GM18517 (cell line): ENCODE measurements at regions not wholly inside any gene's neighbourhood (a gene's known extent, or its start where the extent isn't known, plus 50 kb on each side); places are given as distances from the start of the nearest gene placed in this dataset.
"Not testable (repeated sequence)": the region's sequence is repeated elsewhere in the genome, so short reads cannot be mapped to it uniquely, and the experiment has no call there.

Experiments
- ATAC-seq: cut with Tn5 transposase; IDR thresholded peaks from one replicate; pipeline ENCODE4 v1.9.1; 2021; ENCODE audit warnings: mild to moderate bottlenecking, moderate library complexity; ENCODE audit not compliant: unreplicated experiment

GRCh38 chr5:57727591-57727990 is 245.0 kb upstream of the ACTBL2 start:
- ATAC-seq: no peak

- ATAC-seq: no peak
Measured at GRCh38 chr5:57725658-57726504, 243.3 kb upstream of the ACTBL2 start.

GRCh38 chr5:57724836-57725235 is 242.2 kb upstream of the ACTBL2 start:
- ATAC-seq: no peak

- no peak for ATAC-seq
Measured at GRCh38 chr5:57721226-57721625, 238.6 kb upstream of the ACTBL2 start.

- ATAC-seq: no peak
Measured at GRCh38 chr5:57720656-57721055, 238.0 kb upstream of the ACTBL2 start.

- no peak for ATAC-seq
Measured at GRCh38 chr5:57719216-57719615, 236.6 kb upstream of the ACTBL2 start.

- no peak for ATAC-seq
Measured at GRCh38 chr5:57718155-57718554, 235.5 kb upstream of the ACTBL2 start.

GRCh38 chr5:57717555-57717954 is 234.9 kb upstream of the ACTBL2 start:
- ATAC-seq: no peak

- no peak for ATAC-seq
Measured at GRCh38 chr5:57716661-57717060, 234.1 kb upstream of the ACTBL2 start.

GRCh38 chr5:57715296-57715695 is 232.7 kb upstream of the ACTBL2 start:
- ATAC-seq: no peak

- ATAC-seq: not testable (repeated sequence)
Measured at GRCh38 chr5:57713535-57713934, 230.9 kb upstream of the ACTBL2 start.

- ATAC-seq: no peak
Measured at GRCh38 chr5:57711946-57712345, 229.3 kb upstream of the ACTBL2 start.

- ATAC-seq: no peak
Measured at GRCh38 chr5:57711471-57711870, 228.9 kb upstream of the ACTBL2 start.

GRCh38 chr5:57710126-57710525 is 227.5 kb upstream of the ACTBL2 start:
- ATAC-seq: no peak

- ATAC-seq: no peak
Measured at GRCh38 chr5:57705769-57706168, 223.2 kb upstream of the ACTBL2 start.

- no peak for ATAC-seq
Measured at GRCh38 chr5:57703721-57704120, 221.1 kb upstream of the ACTBL2 start.

- no peak for ATAC-seq
Measured at GRCh38 chr5:57700484-57700883, 217.9 kb upstream of the ACTBL2 start.

GRCh38 chr5:57700072-57700471 is 217.5 kb upstream of the ACTBL2 start:
- no peak for ATAC-seq

- no peak for ATAC-seq
Measured at GRCh38 chr5:57698802-57699201, 216.2 kb upstream of the ACTBL2 start.

GRCh38 chr5:57698086-57698485 is 215.5 kb upstream of the ACTBL2 start:
- ATAC-seq: no peak

- ATAC-seq: no peak
Measured at GRCh38 chr5:57696825-57697570, 214.4 kb upstream of the ACTBL2 start.

- no peak for ATAC-seq
Measured at GRCh38 chr5:57696389-57696769, 213.8 kb upstream of the ACTBL2 start.
